HG03139 (cell line): ENCODE measurements at regions not wholly inside any gene's neighbourhood (a gene's known extent, or its start where the extent isn't known, plus 50 kb on each side); places are given as distances from the start of the nearest gene placed in this dataset.
"Not testable (repeated sequence)": the region's sequence is repeated elsewhere in the genome, so short reads cannot be mapped to it uniquely, and the experiment has no call there.

Experiments
- ATAC-seq: cut with Tn5 transposase; IDR thresholded peaks from one replicate; pipeline ENCODE4 v1.9.1; 2021; ENCODE audit not compliant: unreplicated experiment

GRCh38 chr3:18562364-18563154, 137.4 kb upstream of the SATB1 start:
- no peak for ATAC-seq

DNA sequence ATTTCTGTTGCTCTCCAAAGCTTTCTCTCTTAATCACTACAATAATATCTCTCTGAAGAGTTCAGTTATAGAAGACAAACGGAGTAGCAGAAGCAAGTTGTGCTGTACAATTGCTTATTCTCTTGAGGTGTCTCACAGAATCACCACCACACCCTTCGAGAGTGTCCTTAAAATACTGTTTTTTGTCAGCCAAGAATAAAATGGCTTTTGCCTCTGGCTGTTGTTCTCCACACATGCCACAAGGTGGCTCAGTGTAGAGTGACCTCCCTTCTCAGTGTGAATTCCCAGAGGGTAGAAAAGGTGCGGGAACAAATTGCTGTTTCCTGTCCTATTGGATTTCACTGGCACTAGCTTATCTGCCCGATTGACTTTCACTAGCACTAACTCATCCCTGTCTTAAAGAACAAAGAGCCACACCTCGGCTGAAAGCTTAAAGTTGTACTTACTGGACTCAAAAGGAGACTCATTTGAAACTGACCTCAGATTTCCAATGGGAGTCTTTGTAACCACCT, 134.2 kb upstream of the SATB1 start:
- ATAC-seq: peak; percentile 52

- ATAC-seq: no peak
Measured at GRCh38 chr3:18558507-18558906, 133.4 kb upstream of the SATB1 start.

GRCh38 chr3:18557216-18557615, 132.1 kb upstream of the SATB1 start:
- no peak for ATAC-seq

DNA sequence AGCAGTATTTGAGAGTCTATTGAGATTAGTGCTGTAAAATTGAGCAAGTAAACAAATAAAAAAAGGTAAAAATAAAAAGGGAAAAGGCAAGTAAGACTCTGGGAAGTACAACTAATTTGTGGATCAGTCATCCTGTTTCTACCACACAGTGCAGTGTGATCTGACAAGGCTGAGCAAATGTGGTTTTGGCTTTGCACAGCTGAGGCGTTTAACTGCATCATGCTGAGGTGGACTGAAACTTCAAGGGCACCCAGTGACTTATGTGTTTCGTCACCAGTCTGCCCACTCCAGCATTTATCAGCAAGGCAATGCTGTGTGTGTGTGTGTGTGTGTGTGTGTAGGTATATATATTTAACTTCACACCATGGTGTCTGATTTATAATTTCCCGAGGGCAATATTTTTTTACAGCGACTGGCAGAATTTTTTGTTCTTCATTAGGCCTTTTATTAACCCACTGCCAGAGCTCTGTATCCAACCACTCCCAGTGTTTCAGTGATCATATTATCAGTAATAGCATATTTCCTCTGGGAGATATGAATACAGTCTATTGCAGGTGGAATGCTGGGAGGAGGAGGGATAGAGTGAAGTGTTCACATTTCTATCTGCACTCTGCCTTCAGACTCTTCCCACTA, 131.5 kb upstream of the SATB1 start:
- ATAC-seq: peak; percentile 77

DNA sequence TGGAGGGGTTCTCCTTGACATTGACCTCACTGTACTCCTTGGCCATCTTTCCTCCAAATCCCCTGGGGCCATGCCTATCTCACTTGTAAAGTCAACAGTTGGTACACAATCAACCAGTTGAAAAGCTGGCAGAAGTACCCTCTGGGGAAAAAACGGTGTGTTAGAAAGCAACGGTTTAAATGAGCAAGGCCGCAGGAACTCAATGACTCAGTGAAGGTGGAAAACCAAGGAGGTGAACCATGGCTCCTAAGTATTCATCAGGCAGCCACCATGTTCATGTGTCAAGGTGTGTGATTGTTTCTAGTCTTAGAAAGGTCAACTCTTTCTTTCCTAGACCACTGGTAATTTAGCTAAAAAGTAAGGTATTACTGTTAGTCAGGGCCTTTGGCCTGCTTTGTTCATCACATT, 130.9 kb upstream of the SATB1 start:
- ATAC-seq: peak; percentile 14

DNA sequence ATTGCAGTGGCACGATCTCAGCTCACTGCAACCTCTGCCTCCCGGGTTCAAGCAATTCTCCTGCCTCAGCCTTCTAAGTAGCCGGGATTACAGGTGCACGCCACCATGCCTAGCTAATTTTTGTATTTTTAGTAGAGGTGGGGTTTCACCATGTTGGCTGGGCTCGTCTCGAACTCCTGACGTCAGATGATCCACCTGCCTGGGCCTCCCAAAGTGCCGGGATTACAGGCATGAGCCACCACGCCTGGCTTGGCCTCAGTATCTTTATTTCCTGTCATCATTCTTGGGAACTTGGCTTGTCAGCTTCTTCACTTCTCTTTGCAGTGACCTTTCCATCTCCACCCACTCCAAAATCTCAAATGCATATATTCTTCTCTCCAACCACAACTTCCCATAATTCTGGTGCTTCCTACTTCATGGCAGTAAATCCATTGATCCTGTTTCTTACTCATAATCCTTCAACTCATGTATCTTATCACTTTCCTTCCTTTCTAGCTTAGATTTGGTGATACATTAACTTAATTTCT, 127.5 kb upstream of the SATB1 start:
- not testable (repeated sequence) for ATAC-seq

DNA sequence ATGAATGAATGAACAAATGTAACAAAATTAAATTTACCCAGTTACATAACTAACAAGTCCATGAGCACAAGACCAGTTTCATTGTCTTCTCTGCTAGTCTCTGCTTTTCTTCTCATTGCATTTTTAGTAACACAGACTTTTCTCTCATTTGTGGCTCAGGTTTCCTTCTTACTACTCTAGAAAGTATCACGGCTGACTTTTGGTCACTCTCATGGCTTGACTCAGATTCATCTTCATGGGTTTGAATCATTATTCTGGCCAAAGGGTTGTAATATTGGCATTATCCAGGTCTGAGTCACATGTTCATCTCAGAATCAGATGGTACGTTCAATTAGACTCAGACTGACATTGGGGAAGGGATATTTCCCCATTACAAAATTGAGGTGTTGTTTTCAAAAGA, 121.5 kb upstream of the SATB1 start:
- no peak for ATAC-seq

DNA sequence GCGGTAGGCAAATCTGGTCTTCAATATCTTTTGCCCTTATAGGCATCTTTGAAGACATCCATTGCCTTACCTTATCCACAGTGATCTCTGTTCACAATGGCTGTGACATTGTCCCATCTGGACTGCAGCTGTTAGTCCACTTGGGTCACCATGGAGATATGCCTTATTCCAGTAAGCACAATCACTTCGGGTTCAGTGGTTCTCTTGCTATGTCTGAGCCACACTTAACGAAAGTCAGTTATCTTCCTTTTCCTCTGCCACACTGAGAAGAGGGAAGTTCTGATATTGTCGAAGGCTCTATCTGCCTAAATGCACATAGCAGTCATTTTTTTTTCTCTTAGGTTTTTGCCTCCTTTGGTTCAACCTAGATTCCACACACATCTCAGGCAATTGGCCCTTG, 119.0 kb upstream of the SATB1 start:
- no peak for ATAC-seq

GRCh38 chr3:18538463-18539230, 113.5 kb upstream of the SATB1 start:
- no peak for ATAC-seq

DNA sequence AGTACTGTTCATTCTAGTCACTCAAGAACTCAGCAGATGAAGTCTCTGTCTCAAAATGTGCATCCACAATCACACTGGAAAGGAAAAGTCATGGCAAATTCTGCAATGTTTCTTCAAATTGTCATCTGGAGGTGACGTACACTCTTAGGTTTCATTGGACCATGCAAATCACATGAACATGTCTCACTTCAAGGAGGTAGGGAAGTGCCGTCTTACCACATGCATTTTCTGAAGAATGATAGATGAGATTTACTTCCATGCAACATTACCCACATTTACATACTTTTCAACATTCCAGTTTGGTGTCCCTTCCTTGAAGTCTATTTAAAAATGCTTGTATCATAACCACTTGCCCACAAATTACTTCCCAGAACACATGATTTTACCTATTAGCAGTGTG, 107.9 kb upstream of the SATB1 start:
- no peak for ATAC-seq

- peak; percentile 94 for ATAC-seq
Measured at GRCh38 chr3:18531662-18532061, 106.5 kb upstream of the SATB1 start.

- ATAC-seq: no peak
Measured at GRCh38 chr3:18529631-18530030, 104.5 kb upstream of the SATB1 start.

GRCh38 chr3:18527691-18528090, 102.6 kb upstream of the SATB1 start:
- ATAC-seq: no peak

- ATAC-seq: no peak
Measured at GRCh38 chr3:18526667-18527066, 101.5 kb upstream of the SATB1 start.

GRCh38 chr3:18516170-18516569, 91.0 kb upstream of the SATB1 start:
- not testable (repeated sequence) for ATAC-seq

- no peak for ATAC-seq
Measured at GRCh38 chr3:18513091-18513490, 88.0 kb upstream of the SATB1 start.

- ATAC-seq: no peak
Measured at GRCh38 chr3:18512007-18512406, 86.9 kb upstream of the SATB1 start.

DNA sequence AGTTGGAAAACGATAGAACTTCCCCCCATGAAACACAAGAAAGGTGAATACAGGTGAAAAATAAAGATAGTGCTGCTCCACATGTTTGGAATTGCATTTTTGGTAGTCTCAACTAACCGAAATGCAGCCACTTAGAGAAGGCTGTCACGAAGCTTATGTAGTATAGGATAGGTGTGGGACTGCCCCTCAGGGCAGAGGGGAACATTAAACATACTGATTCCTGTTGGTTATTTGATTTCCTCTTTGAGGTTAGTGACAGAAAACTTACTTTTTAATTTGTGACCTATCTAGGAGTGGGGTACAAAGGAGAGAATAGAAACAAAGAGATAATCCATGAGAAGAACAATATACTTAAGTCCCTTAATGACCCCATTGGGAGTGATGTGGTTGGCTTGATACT, 85.8 kb upstream of the SATB1 start:
- ATAC-seq: no peak

- ATAC-seq: no peak
Measured at GRCh38 chr3:18507333-18507732, 82.2 kb upstream of the SATB1 start.

- no peak for ATAC-seq
Measured at GRCh38 chr3:18505056-18505455, 79.9 kb upstream of the SATB1 start.
